GM12872 (cell line): ENCODE measurements at regions not wholly inside any gene's neighbourhood (a gene's known extent, or its start where the extent isn't known, plus 50 kb on each side); places are given as distances from the start of the nearest gene placed in this dataset.

Source experiments
- CTCF ChIP-seq: IDR thresholded peaks from 3 replicates; pipeline ENCODE4 v1.5.1; 2011; ENCODE audit warnings: low read depth, mild to moderate bottlenecking, low read length, moderate library complexity; ENCODE audit not compliant: insufficient read depth

- TF ChIP-seq CTCF: no peak
These were observed 199.4 kb upstream of the THBS1 start for GRCh38 chr15:39381517-39381916.

- TF ChIP-seq CTCF: no peak
These were observed 192.8 kb upstream of the THBS1 start for GRCh38 chr15:39388118-39388517.

GRCh38 chr15:39391230-39391629 lies 189.6 kb upstream of the THBS1 start:
- TF ChIP-seq CTCF: no peak

- TF ChIP-seq CTCF: no peak
These were observed 188.3 kb upstream of the THBS1 start for GRCh38 chr15:39392469-39393047.

- TF ChIP-seq CTCF: no peak
These were observed 187.1 kb upstream of the THBS1 start for GRCh38 chr15:39393575-39394335.

GRCh38 chr15:39394496-39394895 lies 186.4 kb upstream of the THBS1 start:
- no peak for TF ChIP-seq CTCF

- TF ChIP-seq CTCF: no peak
These were observed 183.8 kb upstream of the THBS1 start for GRCh38 chr15:39396979-39397615.
